ENCODE measurements at regions not wholly inside any gene's neighbourhood (a gene's known extent, or its start where the extent isn't known, plus 50 kb on each side); places are given as distances from the start of the nearest gene placed in this dataset.
A peak's percentile ranks its signal among the peaks of the same experiment; 100 is the strongest.

GRCh38 chr13:93140912-93141311 lies 85.7 kb upstream of the GPC6 start:
- DNase-seq (ENCODE audit: low read depth): no peak

DNA sequence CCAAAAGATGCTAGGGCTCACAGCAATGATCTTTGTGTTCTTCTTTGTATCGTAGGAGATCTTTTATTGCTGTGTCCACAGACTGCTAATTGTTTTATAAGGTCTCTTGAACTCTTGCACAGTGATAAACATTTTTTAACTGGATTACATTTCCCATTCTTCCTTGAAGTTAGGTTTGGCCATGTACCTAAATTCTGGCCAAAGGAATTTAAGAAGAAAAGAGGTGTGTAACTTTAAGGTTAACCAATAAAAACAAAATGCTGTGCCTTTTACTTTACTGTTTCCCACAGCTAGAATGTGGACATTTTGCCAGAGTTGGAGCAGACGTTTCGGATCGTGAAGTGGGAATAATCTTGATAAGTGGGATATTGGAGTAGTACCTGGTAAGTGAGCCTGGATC lies 82.6 kb upstream of the GPC6 start:
- DNase-seq (ENCODE audit: low read depth): no peak

DNA sequence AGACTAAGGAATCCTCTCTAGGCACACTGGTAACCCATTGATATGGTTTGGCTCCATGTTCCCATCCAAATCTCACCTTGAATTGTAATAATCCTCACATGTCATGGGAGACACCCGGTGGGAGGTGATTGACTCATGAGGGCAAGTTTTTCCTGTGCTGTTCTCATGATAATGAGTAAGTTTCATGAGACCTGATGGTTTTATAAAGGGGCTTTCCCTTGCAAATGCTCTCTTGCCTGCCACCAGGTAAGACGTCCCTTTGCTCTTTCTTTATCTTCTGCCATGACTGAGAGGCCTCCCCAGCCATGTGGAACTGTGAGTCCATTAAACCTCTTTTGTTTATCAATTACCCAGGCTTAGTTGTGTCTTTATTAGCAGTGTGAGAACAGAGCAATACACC lies 81.4 kb upstream of the GPC6 start:
- no peak for DNase-seq (ENCODE audit: low read depth)

- peak; percentile 87 for DNase-seq (ENCODE audit: low read depth)
Measured at GRCh38 chr13:93146584-93147297, 79.9 kb upstream of the GPC6 start.

DNA sequence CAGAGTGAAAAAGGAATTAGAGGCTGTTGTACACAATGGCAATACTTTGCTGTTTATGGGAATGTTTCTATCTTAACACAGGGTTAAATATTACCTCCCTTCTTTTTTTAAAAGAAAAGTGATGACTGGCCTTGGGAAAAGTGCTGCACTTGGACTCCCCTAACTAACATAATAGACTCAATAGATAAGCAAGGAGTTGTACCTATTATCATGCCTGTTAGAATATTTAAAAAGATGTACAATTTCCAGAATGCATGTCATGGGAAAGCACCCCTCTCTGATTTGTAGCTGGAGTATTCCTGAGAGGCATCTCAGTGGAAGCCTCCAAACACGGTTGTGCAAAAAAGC lies 79.3 kb upstream of the GPC6 start:
- peak; percentile 3 for DNase-seq (ENCODE audit: low read depth)

DNA sequence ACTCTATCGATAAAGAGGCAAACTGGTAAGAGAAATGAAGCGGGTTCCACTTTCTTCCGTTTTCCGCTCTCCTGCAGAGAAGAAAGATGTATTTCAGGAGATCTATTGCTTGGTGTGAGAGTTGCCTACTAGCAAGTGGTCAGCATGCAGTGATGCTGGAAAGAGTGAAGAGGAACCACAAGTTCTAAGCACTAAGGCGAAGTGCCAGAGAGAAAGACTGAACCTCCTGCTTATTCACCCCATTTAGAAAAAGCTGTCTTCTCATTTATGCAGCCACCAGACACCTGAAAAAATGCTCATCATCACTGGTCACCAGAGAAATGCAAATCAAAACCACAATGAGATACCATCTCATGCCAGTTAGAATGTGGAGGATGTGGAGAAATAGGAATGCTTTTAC lies 78.7 kb upstream of the GPC6 start:
- no peak for DNase-seq (ENCODE audit: low read depth)

- DNase-seq (ENCODE audit: low read depth): peak; percentile 83
Measured at GRCh38 chr13:93151277-93151676, 75.3 kb upstream of the GPC6 start.

- DNase-seq (ENCODE audit: low read depth): no peak
Measured at GRCh38 chr13:93158565-93158964, 68.0 kb upstream of the GPC6 start.

GRCh38 chr13:93169980-93170379 lies 56.6 kb upstream of the GPC6 start:
- DNase-seq (ENCODE audit: low read depth): peak; percentile 88

DNA sequence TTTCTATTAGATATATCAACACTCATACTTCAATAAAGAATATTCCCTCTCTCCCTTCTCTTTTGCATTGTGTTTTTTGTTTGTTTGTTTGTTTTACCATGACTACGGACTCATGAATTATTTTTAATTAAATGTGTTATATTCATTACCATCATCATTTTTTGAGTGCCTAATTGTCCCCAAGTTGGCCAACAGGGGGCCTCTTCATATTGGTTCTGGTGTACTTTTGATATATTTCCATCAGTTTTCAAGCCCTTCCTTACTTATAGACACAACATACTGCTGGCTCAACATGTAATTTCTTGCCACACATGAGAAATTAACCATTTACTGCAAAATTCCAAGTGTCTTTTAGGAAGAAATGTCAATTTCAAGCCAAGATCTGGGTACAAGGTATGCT lies 54.5 kb upstream of the GPC6 start:
- DNase-seq (ENCODE audit: low read depth): peak; percentile 3

DNA sequence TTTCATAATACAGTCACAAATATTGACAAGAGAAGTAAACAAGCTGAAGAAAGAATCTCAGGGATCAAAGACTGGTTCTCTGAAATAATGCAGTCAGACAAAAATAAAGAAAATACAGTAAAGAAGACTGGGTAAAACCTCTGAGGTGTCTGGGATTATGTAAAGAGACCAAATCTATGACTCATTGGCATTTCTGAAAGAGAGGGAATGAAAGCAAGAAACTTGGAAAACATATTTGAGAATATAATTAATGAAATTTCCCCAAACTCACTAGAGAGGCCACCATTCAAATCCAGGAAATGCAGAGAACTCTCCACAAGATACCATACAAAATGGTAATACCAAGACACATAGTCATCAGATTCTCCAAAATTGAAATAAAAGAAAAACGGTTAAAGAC lies 53.0 kb upstream of the GPC6 start:
- DNase-seq (ENCODE audit: low read depth): peak; percentile 12

DNA sequence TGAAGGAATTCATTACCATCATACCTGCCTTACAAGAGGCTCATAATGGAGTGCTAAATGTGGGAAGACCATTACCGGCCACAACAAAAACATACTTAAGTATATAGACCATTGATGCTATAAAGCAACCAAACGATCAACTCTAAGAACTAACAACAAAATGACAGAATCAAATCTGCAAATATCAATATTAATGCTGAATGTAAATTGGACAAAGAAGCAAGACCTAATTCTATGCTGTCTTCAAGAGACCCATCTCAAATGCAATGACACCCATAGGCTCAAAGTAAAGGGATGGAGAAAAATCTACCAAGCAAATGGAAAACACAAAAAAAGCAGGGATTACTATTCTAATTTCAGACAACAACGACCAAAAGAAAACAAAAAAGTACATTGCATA lies 52.3 kb upstream of the GPC6 start:
- DNase-seq (ENCODE audit: low read depth): no peak

All from iris pigment epithelial cell (primary cell).